NCI-H2029 (cell line): ENCODE measurements at regions not wholly inside any gene's neighbourhood (a gene's known extent, or its start where the extent isn't known, plus 50 kb on each side); places are given as distances from the start of the nearest gene placed in this dataset.

Source experiments
- DNase-seq: peaks from one replicate; lab custom pipeline; 2025; lab: John Stamatoyannopoulos, UW

DNA sequence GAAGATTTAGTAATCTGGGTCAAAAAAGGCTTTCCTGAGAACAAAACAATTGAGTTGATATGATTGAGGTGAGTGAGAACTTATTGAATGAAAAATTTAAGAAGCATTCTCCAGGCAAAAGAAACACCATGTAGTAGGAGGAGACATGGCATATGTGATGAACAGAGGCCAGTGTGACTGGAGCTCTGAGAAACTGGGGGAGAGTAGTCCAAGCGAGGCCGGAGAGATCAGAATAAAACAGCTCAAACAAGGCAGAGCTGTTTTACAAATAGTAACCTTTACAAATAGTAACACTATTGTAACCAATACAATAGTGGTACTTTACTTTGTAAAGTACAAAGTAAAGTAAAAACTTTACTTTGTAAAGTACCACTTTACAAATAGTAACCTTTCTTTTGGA, 1159.1 kb downstream of the PCDH9 start:
- no peak for DNase-seq

DNA sequence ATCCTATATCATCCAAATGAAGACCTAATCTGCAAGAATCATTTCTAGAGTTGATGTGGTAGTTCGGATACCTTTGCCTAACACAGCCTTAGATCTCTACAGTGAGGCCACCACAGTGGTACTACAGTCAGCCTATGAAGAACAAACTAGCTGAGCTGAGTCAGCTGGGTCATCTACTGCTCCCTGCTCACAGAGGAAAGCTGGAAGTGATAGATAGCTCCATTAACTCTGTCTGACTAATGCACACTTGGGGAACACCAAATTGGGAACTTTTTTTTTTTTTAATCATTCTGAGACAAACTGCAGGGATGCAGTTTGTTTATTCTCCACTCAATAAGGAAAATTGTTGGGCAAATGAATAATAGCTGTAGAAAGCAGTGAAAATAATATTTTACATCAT, 1160.6 kb downstream of the PCDH9 start:
- DNase-seq = no peak

DNA sequence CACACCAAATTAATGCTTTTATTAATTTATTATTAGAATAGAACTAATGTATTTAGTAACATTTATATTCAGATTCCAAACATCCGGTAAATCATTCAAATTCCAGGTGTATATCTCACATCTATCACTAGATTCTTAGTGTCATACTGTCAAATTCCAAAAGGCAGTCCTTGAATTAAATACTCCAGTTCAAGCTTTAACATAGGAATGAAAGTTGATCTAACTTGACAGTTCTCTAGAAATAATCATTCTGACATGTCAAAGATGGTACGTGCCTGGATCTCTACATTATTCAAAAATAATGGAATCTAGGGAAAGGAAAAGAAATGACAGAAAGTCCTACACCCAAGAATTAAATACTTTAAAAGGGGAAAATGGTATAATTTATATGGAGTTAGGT, 1161.5 kb downstream of the PCDH9 start:
- DNase-seq = no peak

DNA sequence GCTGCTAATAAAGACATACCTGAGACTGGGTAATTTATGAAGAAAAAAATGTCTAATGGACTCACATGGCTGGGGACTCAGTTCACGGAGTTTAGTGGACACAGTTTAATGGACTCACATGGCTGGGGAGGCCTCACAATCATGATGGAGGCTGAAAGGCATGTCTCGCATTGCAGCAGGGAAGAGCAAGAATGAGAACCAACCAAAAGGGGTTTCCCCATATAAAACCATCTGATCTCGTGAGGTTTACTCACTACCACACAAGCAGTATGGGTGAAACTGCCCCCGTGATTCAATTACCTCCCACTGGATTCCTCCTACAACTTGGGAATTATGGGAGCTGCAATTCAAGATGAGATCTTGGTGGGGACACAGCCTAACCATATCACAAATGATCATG, 1181.2 kb downstream of the PCDH9 start:
- DNase-seq = no peak

DNA sequence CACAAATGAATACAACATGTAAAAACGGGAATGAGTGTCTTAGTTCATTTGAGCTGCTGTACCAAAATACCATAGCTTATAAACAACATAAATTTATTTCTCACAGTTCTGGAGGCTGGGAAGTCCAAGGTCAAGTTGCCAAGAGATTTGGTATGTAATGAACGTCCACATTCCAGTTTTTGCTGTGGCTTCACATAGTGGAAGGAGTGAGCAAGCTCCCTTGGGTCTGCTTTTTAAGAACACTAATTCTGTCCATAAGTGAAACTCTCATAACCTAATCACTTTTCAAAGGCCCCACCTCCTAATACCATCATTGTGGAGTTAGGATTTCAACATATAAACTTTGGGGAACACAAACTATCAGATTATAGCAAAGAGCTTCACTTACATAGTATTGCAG, 1189.6 kb downstream of the PCDH9 start:
- DNase-seq = no peak

DNA sequence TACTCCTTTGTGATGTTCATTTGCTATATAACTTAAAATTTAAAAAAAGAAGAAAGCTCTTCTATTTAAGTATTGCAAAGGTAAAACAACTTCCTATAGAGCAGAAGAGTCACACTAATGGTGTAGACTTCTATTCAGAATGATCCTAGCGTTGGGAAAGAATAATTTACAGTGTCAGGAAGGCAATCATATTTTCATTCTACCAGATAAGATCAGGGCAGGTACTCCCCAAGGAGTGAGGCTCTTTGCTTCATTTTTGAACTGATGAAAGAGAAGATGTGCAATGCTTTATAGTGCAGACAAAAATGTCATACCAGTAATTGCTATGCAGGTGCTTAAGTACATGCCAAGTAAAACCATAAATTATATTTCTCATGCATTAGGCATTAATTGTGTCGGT, 1193.0 kb downstream of the PCDH9 start:
- DNase-seq = no peak

DNA sequence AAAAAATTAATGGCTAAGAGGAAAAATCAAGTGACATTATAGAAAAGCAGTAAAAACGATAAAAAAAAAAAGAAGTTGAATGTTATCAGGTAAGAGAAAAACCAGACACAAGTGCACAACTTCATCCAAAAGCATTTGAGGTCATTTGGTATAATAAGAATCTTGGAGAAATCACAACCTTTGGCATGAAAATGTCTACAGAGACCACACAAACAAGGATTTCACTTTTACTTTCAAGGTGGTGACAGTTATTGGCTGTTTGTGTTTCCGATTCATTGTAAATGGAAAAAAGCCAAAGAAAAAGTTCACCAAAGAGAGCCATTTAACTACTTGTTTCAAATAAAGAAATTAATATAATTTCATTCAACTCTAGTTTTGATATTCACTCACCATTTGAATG, 1193.5 kb downstream of the PCDH9 start:
- DNase-seq = no peak

DNA sequence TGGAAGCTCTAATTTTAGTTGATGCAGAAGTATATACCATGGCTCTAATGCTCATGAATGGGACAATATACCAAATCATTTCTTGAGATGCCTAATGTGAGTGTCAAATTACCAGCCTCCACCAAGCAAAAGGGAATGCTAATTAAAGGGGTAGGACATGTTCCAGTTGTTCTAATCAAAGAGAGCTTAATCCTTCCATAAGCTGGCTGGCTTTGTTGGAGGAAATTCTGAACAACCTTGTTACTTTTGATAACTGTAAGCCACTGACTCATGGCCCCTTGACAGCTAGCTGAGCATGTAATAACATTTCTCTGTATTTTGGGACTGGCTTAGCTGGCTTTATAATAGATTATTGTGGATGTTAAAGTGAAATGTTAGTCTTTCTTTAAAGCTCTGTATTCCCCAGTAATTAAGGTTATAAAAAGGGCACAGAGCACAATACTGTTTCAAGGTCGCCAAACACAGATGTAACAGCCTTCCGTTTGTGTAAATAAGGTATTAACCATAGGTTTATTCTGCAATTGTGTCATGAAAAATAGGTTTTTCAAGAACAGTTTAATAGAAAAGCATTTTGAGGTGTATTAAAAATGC, 1194.0 kb downstream of the PCDH9 start:
- DNase-seq = no peak

DNA sequence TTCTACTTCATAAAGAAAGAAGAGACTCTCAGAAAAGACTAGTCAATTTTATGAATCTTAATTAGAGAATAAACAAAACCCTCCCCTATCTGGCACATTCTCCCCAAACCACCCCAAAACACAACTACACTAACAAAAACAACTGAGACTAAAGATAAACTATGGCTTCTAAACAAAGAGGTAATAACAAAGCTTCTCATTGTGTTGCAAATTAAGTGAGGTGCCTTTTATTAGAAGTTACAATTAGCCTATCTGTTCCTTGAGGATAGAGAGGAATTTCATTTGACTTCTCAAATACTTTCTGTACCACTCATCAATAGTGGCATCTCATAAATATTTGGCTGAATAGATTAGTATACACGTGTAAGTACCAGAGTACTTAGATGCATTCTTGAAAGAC, 1196.2 kb downstream of the PCDH9 start:
- DNase-seq = no peak

DNA sequence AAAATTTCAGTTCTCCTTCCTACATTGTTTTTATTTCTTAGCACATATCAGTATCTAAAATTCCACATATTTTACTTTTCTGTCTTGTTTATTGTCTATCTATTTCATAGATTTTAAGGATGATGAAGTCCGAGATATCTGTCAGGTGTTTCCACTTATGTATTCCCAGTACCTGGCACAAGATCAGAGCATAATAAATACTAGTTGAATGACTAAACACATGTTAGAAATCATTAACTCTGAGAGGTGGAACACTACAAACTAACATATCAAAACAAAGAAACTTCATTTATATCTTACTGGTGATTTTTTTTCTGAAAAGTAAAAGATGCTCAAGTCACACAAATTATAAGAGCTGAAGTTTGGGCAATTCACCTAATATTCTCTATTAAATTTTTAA, 1208.3 kb downstream of the PCDH9 start:
- DNase-seq = no peak

DNA sequence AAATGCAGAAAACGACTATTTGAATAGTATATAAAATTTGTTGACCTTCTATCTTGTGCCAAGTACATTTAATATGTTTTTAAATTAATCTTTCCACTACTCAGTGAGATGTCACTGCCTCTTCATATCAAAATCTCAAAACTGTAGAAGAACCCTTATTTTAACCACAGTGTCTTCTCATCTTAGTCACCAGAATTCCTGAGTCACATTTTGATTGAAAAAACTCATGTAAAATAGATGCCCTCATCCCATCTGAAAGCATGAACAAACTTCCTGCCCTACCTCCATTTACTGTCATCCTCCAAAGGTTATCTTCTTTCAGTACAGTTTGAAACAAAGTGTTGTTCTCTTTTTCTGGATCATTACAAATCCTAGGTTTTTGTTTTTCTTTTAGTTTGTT, 1215.4 kb downstream of the PCDH9 start:
- no peak for DNase-seq

DNA sequence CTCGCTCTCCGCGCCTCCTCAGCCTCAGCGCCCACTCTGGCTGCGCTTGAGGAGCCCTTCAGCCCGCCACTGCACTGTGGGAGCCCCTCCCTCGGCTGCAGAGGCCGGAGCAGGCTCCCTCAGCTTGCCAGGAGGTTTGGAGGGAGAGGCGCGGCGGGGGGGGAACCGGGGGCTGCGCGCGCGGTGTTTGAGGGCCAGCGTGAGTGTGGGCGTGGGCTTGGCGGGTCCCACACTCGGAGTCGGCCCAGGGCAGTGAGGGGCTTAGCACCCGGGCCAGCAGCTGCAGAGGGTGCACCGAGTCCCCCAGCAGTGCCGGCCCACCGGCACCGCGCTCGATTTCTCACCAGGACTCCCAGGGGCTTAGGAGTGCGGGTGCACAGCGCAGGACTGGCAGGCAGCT, 1220.9 kb downstream of the PCDH9 start:
- no peak for DNase-seq

DNA sequence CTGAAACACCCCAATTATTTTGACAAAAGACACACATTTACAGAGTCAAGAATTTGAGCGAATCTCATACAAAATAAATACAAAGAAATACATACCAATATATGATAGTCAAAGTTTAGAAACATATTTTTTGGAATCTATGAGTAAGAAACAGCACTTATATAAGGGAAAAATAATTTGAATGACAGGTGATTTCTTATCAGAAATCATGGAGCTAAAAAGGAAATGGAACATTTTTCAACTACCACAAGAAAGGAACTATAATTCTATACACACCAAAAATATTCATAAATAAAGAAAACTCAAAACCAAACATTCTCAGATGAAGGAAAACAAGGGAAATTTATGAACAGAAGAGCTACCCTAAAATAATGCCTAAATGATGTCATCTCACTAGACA, 1226.6 kb downstream of the PCDH9 start:
- DNase-seq = no peak

DNA sequence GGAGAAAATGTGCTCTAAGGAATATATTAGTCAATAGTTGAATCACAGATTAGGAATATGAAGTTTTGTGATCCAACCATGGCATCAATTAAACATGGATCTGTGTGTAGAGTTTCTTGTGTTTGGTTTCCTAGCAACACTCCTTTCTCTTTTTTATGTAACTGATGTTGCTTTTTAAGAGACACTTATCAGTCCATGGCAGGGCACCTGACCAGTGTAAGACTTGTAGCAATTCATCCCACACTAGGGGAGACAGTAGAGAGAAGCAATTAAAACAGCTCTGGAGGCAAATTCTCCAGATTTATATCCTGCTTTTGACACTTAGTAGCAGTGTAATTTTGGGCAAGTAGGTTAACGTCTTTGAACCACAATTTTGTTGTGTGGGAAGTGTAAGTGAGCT, 1229.0 kb downstream of the PCDH9 start:
- no peak for DNase-seq

DNA sequence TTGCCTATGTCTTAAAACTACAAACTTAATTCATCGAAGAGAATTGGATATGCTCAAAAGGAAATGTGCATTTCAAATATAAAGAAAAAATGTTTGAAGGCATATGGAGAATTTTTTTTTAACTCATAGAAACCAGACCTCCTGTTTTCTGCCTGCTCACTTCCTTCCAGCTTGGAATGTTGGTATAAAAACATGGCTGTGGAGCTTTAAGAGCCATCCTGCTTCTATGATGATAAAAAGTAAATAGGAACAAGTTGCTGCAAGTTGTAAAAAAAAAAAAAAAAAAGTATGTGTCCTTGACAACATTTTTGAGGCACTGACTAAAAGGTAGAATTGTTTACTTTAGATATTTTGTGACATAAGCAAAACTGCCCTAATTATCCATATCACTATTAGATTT, 1230.7 kb downstream of the PCDH9 start:
- DNase-seq = no peak

DNA sequence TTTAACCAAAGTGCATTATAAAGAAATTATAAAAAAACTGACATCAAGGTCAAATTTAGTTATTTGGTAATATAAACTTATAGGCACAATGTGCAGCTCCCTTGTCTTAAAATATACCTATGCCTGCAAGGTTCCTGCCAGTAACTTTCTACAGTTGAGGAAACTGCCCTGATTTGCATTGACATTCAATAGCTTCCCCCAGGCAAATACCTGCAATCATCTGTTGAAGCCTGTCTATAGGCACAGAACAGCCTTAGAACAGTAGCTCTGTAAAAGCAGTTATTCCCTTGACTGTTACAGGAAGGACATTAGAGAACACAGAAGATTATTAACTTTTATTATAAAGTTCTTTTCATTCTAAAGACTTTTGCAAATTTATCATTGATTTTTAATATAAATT, 1239.5 kb downstream of the PCDH9 start:
- DNase-seq = no peak

DNA sequence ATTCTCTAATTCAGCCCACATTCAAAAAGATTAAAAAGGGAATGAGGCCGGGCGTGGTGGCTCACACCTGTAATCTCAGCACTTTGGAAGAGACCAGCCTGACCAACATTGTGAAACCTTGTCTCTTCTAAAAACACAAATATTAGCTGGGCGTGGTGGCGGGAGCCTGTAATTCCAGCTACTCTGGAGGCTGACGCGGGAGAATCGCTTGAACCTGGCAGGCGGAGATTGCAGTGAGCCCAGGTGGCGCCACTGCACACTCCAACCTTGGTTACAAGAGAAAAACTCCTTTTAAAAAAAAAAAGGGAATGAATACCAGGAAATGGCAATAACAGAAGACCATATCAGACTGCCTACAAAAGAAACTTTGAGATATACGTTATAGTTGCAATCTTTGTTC, 1244.5 kb downstream of the PCDH9 start:
- peak; percentile 62 for DNase-seq

DNA sequence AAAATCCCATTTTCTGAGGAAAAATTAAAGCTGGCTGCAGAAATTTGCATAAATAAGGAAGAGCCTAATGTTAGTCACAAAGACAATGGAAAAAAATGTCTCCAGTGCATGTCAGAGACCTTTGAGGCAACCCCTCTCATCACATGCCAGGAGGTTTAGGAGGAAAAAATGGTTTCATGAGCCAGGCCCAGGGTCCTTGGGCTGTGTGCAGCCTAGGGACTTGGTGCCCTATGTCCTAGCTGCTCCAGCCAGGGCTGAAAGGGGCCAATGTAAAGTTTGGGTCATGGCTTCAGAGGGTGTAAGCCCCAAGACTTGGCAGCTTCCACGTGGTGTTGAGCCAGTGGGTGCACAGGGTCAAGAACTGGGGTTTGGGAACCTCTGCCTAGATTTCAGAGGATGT, 1252.6 kb downstream of the PCDH9 start:
- no peak for DNase-seq

DNA sequence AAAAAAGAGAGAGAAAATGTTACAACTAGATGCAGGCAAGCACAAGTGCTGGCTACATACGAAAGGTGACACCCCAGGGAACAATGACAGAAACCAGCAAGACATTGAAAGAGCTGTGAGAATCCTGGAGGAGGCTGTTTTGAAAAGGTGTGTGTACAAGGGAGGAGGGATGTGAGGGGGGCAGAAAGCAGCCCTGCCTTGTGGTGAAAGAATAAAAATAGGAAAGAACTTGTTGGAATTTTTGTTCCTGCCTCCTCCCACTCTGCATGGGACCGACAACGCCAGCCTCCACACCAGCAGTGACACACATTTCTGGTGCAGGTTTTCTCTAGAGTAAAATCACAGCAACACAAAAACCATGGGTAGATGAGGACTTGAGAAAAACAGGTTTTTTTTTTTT, 1258.6 kb downstream of the PCDH9 start:
- no peak for DNase-seq

DNA sequence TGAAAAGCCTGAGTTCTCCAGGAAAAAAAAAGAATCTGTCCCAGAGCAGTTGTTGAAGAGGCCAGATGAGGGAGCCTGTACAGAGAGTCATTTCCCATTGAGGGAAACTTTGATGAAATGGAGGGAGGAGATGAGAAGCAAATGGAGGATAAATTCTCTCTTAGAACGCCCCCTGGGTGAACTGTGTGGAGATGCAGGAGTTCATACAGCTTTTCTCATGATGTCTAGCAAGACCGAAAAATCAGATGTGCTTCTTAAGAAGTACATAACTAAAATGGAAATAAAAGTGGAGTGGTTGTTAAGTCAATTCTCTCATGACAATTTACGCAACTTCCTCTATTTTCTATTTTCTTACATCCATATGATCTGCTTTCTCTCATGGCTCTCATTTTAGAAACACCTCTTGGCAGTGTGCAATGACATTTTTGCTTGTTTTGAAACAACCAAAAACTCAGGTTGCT, 1263.1 kb downstream of the PCDH9 start:
- no peak for DNase-seq

DNA sequence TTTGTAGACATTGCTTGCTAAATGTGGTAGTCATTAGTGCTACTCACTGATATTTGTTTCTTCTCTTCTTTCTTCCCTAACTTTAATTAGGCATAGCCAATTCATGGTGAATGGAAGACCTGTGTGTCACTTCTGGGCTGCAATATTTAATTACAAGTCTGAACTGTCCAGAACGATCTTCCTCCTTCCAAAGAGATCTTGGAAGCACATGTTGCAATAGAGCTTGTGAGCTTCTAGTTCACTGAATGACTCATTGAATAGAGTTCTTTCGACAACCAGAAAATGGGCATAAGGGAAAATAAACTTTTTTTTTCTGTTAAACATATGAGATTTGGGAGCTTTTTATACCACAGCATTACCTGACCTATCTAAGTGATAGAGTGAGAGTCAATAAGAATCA, 1264.6 kb downstream of the PCDH9 start:
- DNase-seq = no peak

DNA sequence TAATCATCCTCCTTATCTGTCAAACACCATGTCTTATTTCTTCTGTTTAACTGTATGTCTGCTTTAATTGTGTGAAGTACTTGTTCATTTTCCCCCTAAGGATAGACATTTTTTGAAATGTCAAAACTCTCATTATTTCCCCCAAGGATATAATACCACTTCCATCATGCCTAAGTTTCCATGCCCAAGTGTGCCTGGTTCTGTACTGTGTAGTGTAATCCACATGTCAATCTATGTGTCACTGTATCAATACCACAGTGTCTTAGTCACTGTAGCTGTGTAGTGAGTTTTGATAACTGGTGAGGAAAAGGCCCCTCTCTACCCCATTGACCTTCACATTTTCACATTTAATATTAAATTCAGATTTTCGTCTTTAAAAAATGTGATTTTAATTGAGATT, 1265.5 kb downstream of the PCDH9 start:
- DNase-seq = no peak

DNA sequence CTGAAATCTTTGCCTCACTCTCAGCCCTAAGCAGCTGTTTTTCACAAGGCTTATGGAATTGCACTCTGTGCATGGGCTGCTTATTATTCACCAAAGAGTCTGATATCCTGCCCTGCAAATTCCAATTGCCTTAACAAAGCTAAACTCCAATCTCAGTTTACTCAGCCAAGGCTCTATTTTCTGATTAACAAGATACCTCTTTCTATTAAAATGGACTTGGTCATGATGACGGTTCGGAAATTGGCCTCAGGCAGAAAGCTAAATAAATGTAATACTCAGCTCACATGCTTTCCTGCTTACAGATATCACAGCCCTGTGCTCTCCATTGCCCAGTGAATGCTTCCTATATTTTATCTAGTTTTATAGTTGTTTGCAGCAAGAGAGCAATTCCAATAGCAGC, 1270.8 kb downstream of the PCDH9 start:
- DNase-seq = no peak

DNA sequence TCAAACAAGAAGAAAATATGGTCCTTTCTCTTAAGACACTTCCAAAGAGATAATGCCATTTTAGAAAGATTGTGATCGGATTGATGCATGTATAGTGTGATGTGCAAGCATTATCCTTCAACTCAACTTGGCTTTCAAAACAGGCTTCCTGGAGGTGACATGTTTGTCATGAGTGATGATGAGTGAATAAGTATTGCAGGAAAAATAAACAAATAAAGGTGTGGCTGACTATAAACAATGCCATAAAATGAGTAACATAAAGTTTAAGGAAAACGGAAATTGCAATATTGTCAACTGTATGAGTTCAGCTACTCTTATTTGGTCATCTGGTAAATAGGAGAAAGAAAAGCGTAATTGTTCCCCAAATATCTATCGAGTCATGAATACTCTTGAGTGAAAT, 1283.7 kb downstream of the PCDH9 start:
- no peak for DNase-seq

DNA sequence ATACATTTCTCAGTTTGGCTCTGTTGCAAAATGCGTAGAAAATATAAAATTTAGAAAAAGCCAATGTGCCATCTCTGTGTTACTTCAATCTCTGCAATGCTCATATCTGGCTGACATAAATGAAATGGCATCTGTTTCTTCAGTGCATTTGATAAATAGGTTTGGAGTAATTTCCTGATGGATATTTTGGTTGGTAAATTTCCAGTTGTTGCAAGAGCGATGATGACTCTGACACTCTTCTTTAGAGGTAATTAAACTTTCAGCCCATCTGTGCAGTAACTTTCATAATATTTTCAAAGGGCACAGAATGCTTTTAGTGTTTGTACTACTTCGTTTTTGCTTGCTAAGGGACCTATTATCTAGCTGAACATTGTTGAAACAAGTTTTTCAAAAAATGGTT, 1286.4 kb downstream of the PCDH9 start:
- no peak for DNase-seq
